K562 (cell line): ENCODE measurements at regions not wholly inside any gene's neighbourhood (a gene's known extent, or its start where the extent isn't known, plus 50 kb on each side); places are given as distances from the start of the nearest gene placed in this dataset.
A peak's percentile ranks its signal among the peaks of the same experiment; 100 is the strongest.

Experiments used
- ATAC-seq: fragments of 200-7000 bp; cut with Tn5 transposase; 3 replicates; pipeline ENCODE4 v1.9.1; 2020; ENCODE audit warnings: moderate library complexity
- BruUV-seq: library from RNA; stranded (reverse); fragments of 400-500 nt; replicated peaks from 2 replicates; lab custom pipeline; 2021; lab: Mats Ljungman, UMichigan
- CTCF ChIA-PET: fragments of 300-600 bp; formaldehyde crosslinking; extraction: SDS; loops from one replicate; lab custom pipeline; 2021; ENCODE audit warnings: low intra/inter-chr PET ratio; lab: Yijun Ruan, JAX
- POLR2A ChIA-PET: fragments of 300-600, 350-650 bp; sonication (Branson Sonifier 250); formaldehyde crosslinking; extraction: SDS; loops from one replicate; lab custom pipeline; 2021; ENCODE audit warnings: antibody characterized with exemption, inconsistent platforms; lab: Yijun Ruan, JAX
- DNase-seq, 4 experiments: peaks; one replicate each; pipeline versions ENCODE4 v3.0.0 to v3.0.0-alpha.2; 2011 to 2018; ENCODE audit warnings: low spot score in 3 of 4, mixed read lengths in 3 of 4; ENCODE audit errors: extremely low read depth in 1 of 4
- FAIRE-seq: peaks from 2 replicates; lab custom pipeline; 2011; peaks lifted over from hg19 to GRCh38; lab: Jason Lieb, UNC
- H2AFZ ChIP-seq: 2 replicates; pipeline ENCODE4 v1.6.0; 2011; ENCODE audit warnings: low read depth, low read length, control low read depth, inconsistent platforms
- H3K27ac ChIP-seq: fragments of 200-600 bp; 3 replicates; pipeline ENCODE4 v1.8.0; 2011; ENCODE audit warnings: low read depth, mild to moderate bottlenecking, control low read depth, inconsistent platforms, low read length, moderate library complexity, mixed read lengths; ENCODE audit errors: extremely low read depth
- H3K27me3 ChIP-seq, 2 experiments: fragments of 300-600 bp in 1 of 2; 2 replicates in 1 of 2; 3 replicates in 1 of 2; pipeline versions ENCODE4 v1.6.0 to v1.8.0; 2011; ENCODE audit warnings: inconsistent platforms in 2 of 2, low read length in 2 of 2, mild to moderate bottlenecking in 1 of 2, mixed read lengths in 1 of 2, moderate library complexity in 1 of 2; ENCODE audit not compliant: control insufficient read depth in 2 of 2, insufficient read depth in 2 of 2
- H3K36me3 ChIP-seq: fragments of 300-600 bp; 3 replicates; pipeline ENCODE4 v1.8.0; 2011; ENCODE audit warnings: mild to moderate bottlenecking, low read length, inconsistent platforms; ENCODE audit not compliant: control insufficient read depth, insufficient read depth
- H3K4me1 ChIP-seq, 2 experiments: fragments of 200-600 bp in 1 of 2; replicated peaks in 1 of 2; 2 replicates in 1 of 2; 3 replicates in 1 of 2; pipeline versions ENCODE4 v1.5.1 to v1.8.0; 2011; ENCODE audit warnings: inconsistent platforms in 2 of 2, low read length in 2 of 2, mild to moderate bottlenecking in 1 of 2, mixed read lengths in 1 of 2, moderate library complexity in 1 of 2; ENCODE audit not compliant: control insufficient read depth in 2 of 2, insufficient read depth in 2 of 2
- H3K4me2 ChIP-seq: 2 replicates; pipeline ENCODE4 v1.6.1; 2011; ENCODE audit warnings: low read length, control low read depth, inconsistent platforms, mixed read lengths; ENCODE audit not compliant: insufficient read depth
- H3K4me3 ChIP-seq: fragments of 200-600 bp; sonication (generic), shearing (Covaris generic); 2 replicates; pipeline ENCODE4 v1.5.1; 2016; ENCODE audit warnings: control low read depth, inconsistent platforms
- H3K79me2 ChIP-seq: fragments of 200-600 bp; 3 replicates; pipeline ENCODE4 v1.8.0; 2011; ENCODE audit warnings: low read length, inconsistent platforms; ENCODE audit not compliant: control insufficient read depth, insufficient read depth
- H3K9ac ChIP-seq, 2 experiments: 2 replicates each; pipeline versions ENCODE4 v1.6.0 to v1.6.1; 2011; ENCODE audit warnings: low read depth in 2 of 2, low read length in 2 of 2, control low read depth in 1 of 2, inconsistent platforms in 1 of 2, mild to moderate bottlenecking in 1 of 2, mixed read lengths in 1 of 2; ENCODE audit not compliant: insufficient read depth in 1 of 2
- H3K9me1 ChIP-seq: one replicate; pipeline ENCODE4 v1.6.0; 2011; ENCODE audit warnings: inconsistent platforms, mild to moderate bottlenecking, low read length, moderate library complexity; ENCODE audit not compliant: control insufficient read depth, insufficient read depth
- H3K9me3 ChIP-seq: replicated peaks from 2 replicates; pipeline ENCODE4 v1.5.1; 2011; ENCODE audit warnings: low read depth, low read length, inconsistent platforms; ENCODE audit not compliant: control insufficient read depth, insufficient read depth
- H4K20me1 ChIP-seq: replicated peaks from 2 replicates; pipeline ENCODE4 v1.6.1; 2011; ENCODE audit warnings: low read length, inconsistent platforms, mixed read lengths; ENCODE audit not compliant: control insufficient read depth, insufficient read depth
- BRF2 ChIP-seq: IDR thresholded peaks from 3 replicates; pipeline ENCODE4 v1.6.1; 2011; ENCODE audit warnings: borderline replicate concordance, mild to moderate bottlenecking; ENCODE audit not compliant: insufficient read length, insufficient read depth
- CAMTA2 ChIP-seq: fragments of 250-450 bp; sonication (Bioruptor Pico); conservative IDR thresholded peaks from 2 replicates; pipeline ENCODE4 v1.5.1; 2022
- FOS ChIP-seq: IDR thresholded peaks from 3 replicates; pipeline ENCODE4 v1.6.1; 2011; ENCODE audit not compliant: insufficient read length; ENCODE audit errors: extremely low read depth
- MECOM ChIP-seq: fragments of 250-450 bp; sonication (Bioruptor Pico); IDR thresholded peaks from 2 replicates; pipeline ENCODE4 v1.8.0; 2022; ENCODE audit warnings: inconsistent platforms
- NCOA2 ChIP-seq, 2 experiments: fragments of 450-650 bp; IDR thresholded peaks; 2 replicates each; pipeline ENCODE4 v1.6.1; 2018; ENCODE audit warnings: mild to moderate bottlenecking in 2 of 2, moderate library complexity in 1 of 2; ENCODE audit not compliant: partially characterized antibody in 2 of 2
- PHF20 ChIP-seq: fragments of 450-650 bp; IDR thresholded peaks from 2 replicates; pipeline ENCODE4 v1.6.1; 2018; ENCODE audit not compliant: partially characterized antibody
- ZNF316 ChIP-seq: fragments of 450-650 bp; IDR thresholded peaks from 2 replicates; pipeline ENCODE4 v1.6.1; 2016
- ZNF436 ChIP-seq: fragments of 250-450, 450-650 bp; sonication (Bioruptor Pico); formaldehyde crosslinking; IDR thresholded peaks from 2 replicates; pipeline ENCODE4 v1.7.0; 2020; ENCODE audit warnings: mild to moderate bottlenecking
- WGBS: fragments of 100-300 bp; shearing (Covaris generic); methylation state at CpG from one replicate; pipeline ENCODE4 v1.1.6; 2016; ENCODE audit warnings: low coverage, mixed read lengths; ENCODE audit not compliant: insufficient coverage; ENCODE audit errors: missing lambda C conversion rate; 5-methylcytosine and 5-hydroxymethylcytosine counted together
- in situ Hi-C: fragments of 300-500 bp; cut with MboI; formaldehyde crosslinking; loops from 4 replicates; pipeline ENCODE4 v1.15.0; 2018; ENCODE audit warnings: inconsistent platforms, mixed read lengths
- intact Hi-C: fragments of 100-400 bp; cut with micrococcal nuclease; formaldehyde crosslinking; loops from 2 replicates; pipeline ENCODE4 v1.14.2; 2022

DNA sequence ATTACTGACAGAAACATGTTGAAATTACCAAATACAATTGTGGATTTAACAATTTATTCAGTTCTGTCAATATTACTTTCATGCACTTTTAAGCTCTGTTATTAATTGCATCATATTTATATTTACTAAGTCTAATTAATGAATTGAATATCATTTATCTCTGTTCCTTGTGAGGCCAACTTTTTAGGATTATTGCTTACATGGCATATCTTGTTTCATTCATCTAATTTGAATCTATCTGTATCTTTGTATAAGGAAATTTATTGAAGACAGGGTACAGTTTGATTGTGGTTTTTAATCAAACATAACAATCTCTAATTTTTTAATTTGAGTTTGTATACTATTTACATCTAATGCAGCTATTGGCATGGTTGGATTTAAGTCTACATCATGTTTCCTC is 249.9 kb upstream of the GPC6 start:
- CTCF ChIA-PET: no interaction called here
- no peaks in the 10 kb centered on the region for H3K9me1 ChIP-seq

DNA sequence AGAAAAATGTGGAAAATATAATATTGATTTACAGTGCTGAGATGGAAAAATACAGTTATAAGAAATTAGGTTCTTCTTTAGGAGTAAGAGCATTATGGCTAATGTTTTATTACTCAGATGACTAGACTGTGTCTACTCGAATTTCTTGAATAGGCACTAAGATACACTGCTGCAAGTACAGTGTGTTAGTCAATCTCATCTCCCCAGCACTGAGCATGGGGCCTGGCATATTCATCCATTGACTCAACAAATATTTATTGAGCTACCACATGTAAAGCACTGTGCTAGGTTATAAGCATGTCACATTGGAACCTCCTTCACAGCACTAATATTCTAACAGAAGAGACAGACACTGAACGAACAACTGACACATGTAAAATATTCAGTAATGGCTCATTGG is 242.5 kb upstream of the GPC6 start:
- H3K4me2 ChIP-seq: no peak overlapping the region
- in situ Hi-C loops: no loop called here
- H3K4me1 ChIP-seq: no peaks in the 10 kb centered on the region
- no peak overlapping the region for H3K4me3 ChIP-seq
- H2AFZ ChIP-seq: no peak overlapping the region
- no peak overlapping the region for H3K9ac ChIP-seq
- TF ChIP-seq CAMTA2 (CRISPR knock-in tag) (no peak), MECOM (CRISPR knock-in tag) (no peak), NCOA2 (IDR thresholded peaks at IDR 0.05; ENCODE audit: partially characterized antibody in 2 of 2) (no peak), PHF20 (no peak), FOS (no peak), ZNF436 (CRISPR knock-in tag) (no peak)
- H3K27ac ChIP-seq: no peak overlapping the region
- no peaks in the 10 kb centered on the region for H3K36me3 ChIP-seq
- FAIRE-seq (no peak), ATAC-seq (no peak), DNase-seq (no peak)
- BruUV-seq: no TSS peak
- no peaks in the 10 kb centered on the region for H3K27me3 ChIP-seq
- intact Hi-C loops: no loop called here
- no peaks in the 10 kb centered on the region for H4K20me1 ChIP-seq
- no peaks in the 10 kb centered on the region for H3K79me2 ChIP-seq
- no peaks in the 10 kb centered on the region for H3K9me1 ChIP-seq
- WGBS: 0% methylated on average over 2 of the region's 2 CpGs
- ChIA-PET CTCF (no interaction called here), POLR2A (no interaction called here)
- no peaks in the 10 kb centered on the region; the same call in 1 of the 2 replicates for H3K9me3 ChIP-seq

More for the DNA sequence above, 249.9 kb upstream of the GPC6 start:
- H2AFZ ChIP-seq: no peak overlapping the region
- H3K4me3 ChIP-seq: no peak overlapping the region
- FAIRE-seq (no peak), DNase-seq (no peak), ATAC-seq (no peak)
- no peak overlapping the region for H3K4me2 ChIP-seq
- no peaks in the 10 kb centered on the region for H3K9me3 ChIP-seq
- H4K20me1 ChIP-seq: no peaks in the 10 kb centered on the region
- no peak overlapping the region for H3K27ac ChIP-seq
- BruUV-seq: no TSS peak
- H3K4me1 ChIP-seq: no peaks in the 10 kb centered on the region
- in situ Hi-C loops: no loop called here
- TF ChIP-seq ZNF316 (peak; percentile 25; the same call in 1 of the 2 replicates), BRF2 (no peak)
- TF ChIP-seq, all 486 proteins: peak for 1
- Histone ChIP-seq H3K79me2 (no peaks in the 10 kb centered on the region), H3K9ac (no peak overlapping the region), H3K27me3 (no peaks in the 10 kb centered on the region), H3K36me3 (no peaks in the 10 kb centered on the region)
- intact Hi-C loops: no loop called here
- POLR2A ChIA-PET: no interaction called here
